ENCODE measurements at regions not wholly inside any gene's neighbourhood (a gene's known extent, or its start where the extent isn't known, plus 50 kb on each side); places are given as distances from the start of the nearest gene placed in this dataset.

DNA sequence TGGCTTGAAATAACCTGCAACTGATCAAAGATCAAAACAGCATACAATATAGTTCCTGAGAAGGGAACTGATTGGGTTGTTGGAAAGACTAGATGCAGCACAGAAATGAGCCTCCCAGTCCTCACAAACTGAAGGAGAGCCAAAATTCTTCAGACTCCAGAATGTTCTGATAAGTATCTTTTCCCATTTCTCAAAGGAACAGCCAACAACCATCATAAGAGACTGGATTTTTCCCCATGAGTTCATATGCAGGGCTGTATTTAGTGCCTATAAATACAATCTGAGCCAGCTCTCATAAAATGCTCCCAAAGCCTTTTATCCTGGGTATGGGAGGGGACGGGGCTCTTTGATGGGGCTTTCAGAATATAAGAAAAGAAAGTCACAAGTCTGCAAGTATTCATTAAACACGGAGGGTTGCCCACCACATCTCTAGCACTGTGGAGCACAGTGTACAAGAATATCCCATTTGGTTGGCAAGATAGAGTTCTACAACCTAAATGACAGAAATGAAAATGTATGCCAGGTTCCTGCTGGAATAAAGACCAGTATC lies 50.7 kb upstream of the LYVE1 start:
- no peak for DNase-seq (ENCODE audit: low spot score)

GRCh38 chr11:10618490-10618889 lies 50.0 kb upstream of the LYVE1 start:
- DNase-seq (ENCODE audit: low spot score): no peak

Measured in left forelimb (tissue), 1 donor.